Hematopoietic multipotent progenitor cell treated with erythropoietin and hydrocortisone succinate and interleukin-3 and kit ligand, for 6 days (in vitro differentiated cells): ENCODE measurements at regions not wholly inside any gene's neighbourhood (a gene's known extent, or its start where the extent isn't known, plus 50 kb on each side); places are given as distances from the start of the nearest gene placed in this dataset.

Source experiments
- DNase-seq: peaks from one replicate; pipeline ENCODE4 v3.0.0-alpha.2; 2015

- no peak for DNase-seq
Observed at GRCh38 chr3:72421126-72421525, 427.1 kb downstream of the SHQ1 start.

GRCh38 chr3:72418856-72419255 lies 429.4 kb downstream of the SHQ1 start:
- DNase-seq, result no peak

GRCh38 chr3:72418244-72418643 lies 430.0 kb downstream of the SHQ1 start:
- DNase-seq, result no peak

- DNase-seq, result no peak
Observed at GRCh38 chr3:72414481-72415016, 433.7 kb downstream of the SHQ1 start.

- DNase-seq, result no peak
Observed at GRCh38 chr3:72413228-72413627, 435.0 kb downstream of the SHQ1 start.

GRCh38 chr3:72412340-72412956 lies 435.8 kb downstream of the SHQ1 start:
- no peak for DNase-seq

- DNase-seq, result no peak
Observed at GRCh38 chr3:72411843-72412242, 436.4 kb downstream of the SHQ1 start.

GRCh38 chr3:72411126-72411525 lies 437.1 kb downstream of the SHQ1 start:
- no peak for DNase-seq

- no peak for DNase-seq
Observed at GRCh38 chr3:72408983-72409779, 439.1 kb downstream of the SHQ1 start.

- DNase-seq, result no peak
Observed at GRCh38 chr3:72407766-72408165, 440.5 kb downstream of the SHQ1 start.

- no peak for DNase-seq
Observed at GRCh38 chr3:72405943-72406566, 442.2 kb downstream of the SHQ1 start.

- DNase-seq, result no peak
Observed at GRCh38 chr3:72401005-72401545, 447.2 kb downstream of the SHQ1 start.

GRCh38 chr3:72398781-72399180 lies 449.5 kb downstream of the SHQ1 start:
- DNase-seq, result no peak

GRCh38 chr3:72397586-72397985 lies 450.7 kb downstream of the SHQ1 start:
- no peak for DNase-seq

- DNase-seq, result no peak
Observed at GRCh38 chr3:72396899-72397298, 451.3 kb downstream of the SHQ1 start.

GRCh38 chr3:72395776-72396311 lies 452.4 kb downstream of the SHQ1 start:
- no peak for DNase-seq

GRCh38 chr3:72393455-72393854 lies 454.8 kb downstream of the SHQ1 start:
- no peak for DNase-seq

- no peak for DNase-seq
Observed at GRCh38 chr3:72391659-72392058, 456.6 kb downstream of the SHQ1 start.

GRCh38 chr3:72390841-72391240 lies 457.4 kb downstream of the SHQ1 start:
- DNase-seq, result no peak

- DNase-seq, result no peak
Observed at GRCh38 chr3:72388644-72389043, 459.6 kb downstream of the SHQ1 start.

GRCh38 chr3:72388117-72388516 lies 460.1 kb downstream of the SHQ1 start:
- DNase-seq, result no peak

- no peak for DNase-seq
Observed at GRCh38 chr3:72386327-72387000, 461.8 kb downstream of the SHQ1 start.

GRCh38 chr3:72385167-72385566 lies 463.1 kb downstream of the SHQ1 start:
- no peak for DNase-seq
